ENCODE measurements at regions not wholly inside any gene's neighbourhood (a gene's known extent, or its start where the extent isn't known, plus 50 kb on each side); places are given as distances from the start of the nearest gene placed in this dataset.

DNA sequence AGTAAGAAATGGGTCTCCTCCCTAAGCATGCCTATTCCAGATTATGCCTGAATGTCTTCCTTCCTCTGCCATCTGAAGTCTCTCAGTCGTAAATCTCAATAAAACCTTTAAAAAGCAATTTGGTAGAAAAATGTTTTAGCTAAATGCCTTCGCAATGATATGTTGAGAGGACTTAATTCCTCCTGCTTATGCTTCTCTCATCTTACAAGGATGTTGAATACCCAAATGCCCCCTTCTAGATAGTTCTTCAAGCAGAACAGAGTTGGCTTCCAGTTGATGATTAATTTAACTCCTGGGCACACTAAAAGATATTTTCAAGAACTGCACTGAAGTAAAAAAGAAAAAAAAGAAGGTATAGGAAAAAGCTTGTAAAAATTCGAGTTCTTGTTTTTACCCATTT, 275.0 kb upstream of the SPTLC3 start:
- BruUV-seq (replicated peaks), result no TSS peak
- dilution Hi-C loops (cut with MboI; ENCODE audit: extremely low pct_ligation_motif_present, low sequenced_read_pairs) (no loop called here), intact Hi-C loops (cut with micrococcal nuclease) (no loop called here)
- Histone ChIP-seq H3K79me2 (ENCODE audit: control insufficient read depth, insufficient read depth, low read length) (no peaks in the 10 kb centered on the region), H3K9me1 (replicated peaks; ENCODE audit: control insufficient read depth, extremely low read depth, insufficient read depth, low read length) (no peaks in the 10 kb centered on the region), H3K27ac (ENCODE audit: insufficient read depth, low read depth, low read length) (no peak overlapping the region), H3K4me2 (ENCODE audit: insufficient read depth, low read length) (no peak overlapping the region), H3K4me1 (ENCODE audit: control insufficient read depth, extremely low read depth, insufficient read depth, low read length) (no peaks in the 10 kb centered on the region), H4K20me1 (replicated peaks; ENCODE audit: control insufficient read depth, extremely low read depth, insufficient read depth, low read length) (no peaks in the 10 kb centered on the region), H3K4me3 (replicated peaks in 1 of 3; ENCODE audit: insufficient read depth in 1 of 3, low read depth in 1 of 3, low read length in 3 of 3) (no peak overlapping the region), H2AFZ (ENCODE audit: low read depth, low read length) (no peak overlapping the region), H3K27me3 (ENCODE audit: control insufficient read depth in 2 of 2, insufficient read depth in 2 of 2, low read length in 2 of 2) (no peaks in the 10 kb centered on the region), H3K36me3 (ENCODE audit: control insufficient read depth in 2 of 2, extremely low read depth in 1 of 2, insufficient read depth in 2 of 2, low read length in 2 of 2) (no peaks in the 10 kb centered on the region), H3K9ac (replicated peaks; ENCODE audit: extremely low read depth, insufficient read depth, low read length) (no peak overlapping the region), H3K9me3 (replicated peaks; ENCODE audit: control insufficient read depth, insufficient read depth, low read length) (peaks cover 5% of the 10 kb centered on the region)
- FAIRE-seq (no peak), DNase-seq (ENCODE audit: low read depth, low spot score) (no peak)
- POLR2A ChIA-PET, result no interaction called here
- TF ChIP-seq MYC (IDR thresholded peaks at IDR 0.05; ENCODE audit: low read depth, low read length) (no peak), EZH2 (IDR thresholded peaks at IDR 0.05; ENCODE audit: borderline replicate concordance, low read depth, low read length, severe bottlenecking) (no peak), GATA2 (IDR thresholded peaks at IDR 0.05; ENCODE audit: insufficient read depth, insufficient read length, low read depth, low read length) (no peak), JUN (IDR thresholded peaks at IDR 0.05; ENCODE audit: borderline replicate concordance, insufficient read depth, insufficient read length, low read depth) (no peak), POLR2A (IDR thresholded peaks at IDR 0.05; ENCODE audit: low read depth, low read length) (no peak), POLR2AphosphoS5 (IDR thresholded peaks at IDR 0.05; ENCODE audit: insufficient read depth, low read depth, low read length) (no peak), FOS (IDR thresholded peaks at IDR 0.05; ENCODE audit: borderline replicate concordance, insufficient read depth, low read length) (no peak)
- TF ChIP-seq, protein P1, sequence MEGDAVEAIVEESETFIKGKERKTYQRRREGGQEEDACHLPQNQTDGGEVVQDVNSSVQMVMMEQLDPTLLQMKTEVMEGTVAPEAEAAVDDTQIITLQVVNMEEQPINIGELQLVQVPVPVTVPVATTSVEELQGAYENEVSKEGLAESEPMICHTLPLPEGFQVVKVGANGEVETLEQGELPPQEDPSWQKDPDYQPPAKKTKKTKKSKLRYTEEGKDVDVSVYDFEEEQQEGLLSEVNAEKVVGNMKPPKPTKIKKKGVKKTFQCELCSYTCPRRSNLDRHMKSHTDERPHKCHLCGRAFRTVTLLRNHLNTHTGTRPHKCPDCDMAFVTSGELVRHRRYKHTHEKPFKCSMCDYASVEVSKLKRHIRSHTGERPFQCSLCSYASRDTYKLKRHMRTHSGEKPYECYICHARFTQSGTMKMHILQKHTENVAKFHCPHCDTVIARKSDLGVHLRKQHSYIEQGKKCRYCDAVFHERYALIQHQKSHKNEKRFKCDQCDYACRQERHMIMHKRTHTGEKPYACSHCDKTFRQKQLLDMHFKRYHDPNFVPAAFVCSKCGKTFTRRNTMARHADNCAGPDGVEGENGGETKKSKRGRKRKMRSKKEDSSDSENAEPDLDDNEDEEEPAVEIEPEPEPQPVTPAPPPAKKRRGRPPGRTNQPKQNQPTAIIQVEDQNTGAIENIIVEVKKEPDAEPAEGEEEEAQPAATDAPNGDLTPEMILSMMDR (IDR thresholded peaks at IDR 0.05; ENCODE audit: extremely low read depth in 1 of 2, insufficient read depth in 1 of 2, low read depth in 1 of 2, low read length in 2 of 2), result no peak
- TF ChIP-seq, protein P2, sequence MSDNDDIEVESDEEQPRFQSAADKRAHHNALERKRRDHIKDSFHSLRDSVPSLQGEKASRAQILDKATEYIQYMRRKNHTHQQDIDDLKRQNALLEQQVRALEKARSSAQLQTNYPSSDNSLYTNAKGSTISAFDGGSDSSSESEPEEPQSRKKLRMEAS (IDR thresholded peaks at IDR 0.05; ENCODE audit: insufficient read depth, insufficient read length), result no peak
- CTCF ChIA-PET, result no interaction called here
